CD14-positive monocyte (primary cell): ENCODE measurements at regions not wholly inside any gene's neighbourhood (a gene's known extent, or its start where the extent isn't known, plus 50 kb on each side); places are given as distances from the start of the nearest gene placed in this dataset.

Experiments
- DNase-seq, 3 donors: peaks; one replicate each; pipeline ENCODE4 v3.0.0-alpha.2; 2011 to 2022
- H2AFZ ChIP-seq: 2 replicates; pipeline ENCODE4 v1.6.0; 2012; ENCODE audit warnings: mild to moderate bottlenecking, low read depth, low read length, inconsistent platforms; ENCODE audit not compliant: insufficient read depth, poor library complexity, severe bottlenecking
- H3K27ac ChIP-seq, 2 donors: 1 replicate in 1 of 2; 2 replicates in 1 of 2; pipeline ENCODE4 v1.5.1; 2012 to 2013; ENCODE audit warnings: low read length in 2 of 2, control low read depth in 1 of 2, inconsistent platforms in 1 of 2, low read depth in 1 of 2, mild to moderate bottlenecking in 1 of 2
- H3K27me3 ChIP-seq, 2 donors: one replicate each; pipeline versions ENCODE4 v1.6.0 to v1.6.1; 2011 to 2013; ENCODE audit warnings: low read length in 2 of 2; ENCODE audit not compliant: control insufficient read depth in 2 of 2, insufficient read depth in 2 of 2
- H3K36me3 ChIP-seq, 2 donors: replicated peaks in 1 of 2; 1 replicate in 1 of 2; 2 replicates in 1 of 2; pipeline versions ENCODE4 v1.5.1 to v1.6.1; 2012 to 2013; ENCODE audit warnings: low read length in 2 of 2, control low read depth in 1 of 2, inconsistent platforms in 1 of 2, mild to moderate bottlenecking in 1 of 2; ENCODE audit not compliant: insufficient read depth in 2 of 2, control insufficient read depth in 1 of 2
- H3K4me1 ChIP-seq, 2 donors: 1 replicate in 1 of 2; 2 replicates in 1 of 2; pipeline versions ENCODE4 v1.5.1 to v1.6.1; 2012 to 2013; ENCODE audit warnings: low read length in 2 of 2, control low read depth in 1 of 2, inconsistent platforms in 1 of 2, mild to moderate bottlenecking in 1 of 2, moderate library complexity in 1 of 2; ENCODE audit not compliant: insufficient read depth in 2 of 2, control insufficient read depth in 1 of 2
- H3K4me2 ChIP-seq: replicated peaks from 2 replicates; pipeline ENCODE3; 2012; ENCODE audit warnings: low read length, moderate library complexity, mild to moderate bottlenecking; ENCODE audit not compliant: poor library complexity, severe bottlenecking; ENCODE audit errors: extremely low read depth
- H3K4me3 ChIP-seq, 3 experiments: fragments of 200-600 bp in 1 of 3; sonication (generic) in 1 of 3; replicated peaks in 1 of 3; 1 replicate in 2 of 3; 2 replicates in 1 of 3; pipeline ENCODE4 v1.5.1; 2011 to 2013; ENCODE audit warnings: low read length in 3 of 3, mild to moderate bottlenecking in 3 of 3, control low read depth in 2 of 3, low read depth in 2 of 3, inconsistent platforms in 1 of 3, moderate library complexity in 1 of 3
- H3K79me2 ChIP-seq: 2 replicates; pipeline ENCODE4 v1.6.0; 2012; ENCODE audit warnings: mild to moderate bottlenecking, control low read depth, inconsistent platforms, low read length, moderate library complexity; ENCODE audit not compliant: insufficient read depth
- H3K9ac ChIP-seq: 2 replicates; pipeline ENCODE4 v1.6.0; 2017; ENCODE audit warnings: low read length, mild to moderate bottlenecking; ENCODE audit not compliant: insufficient read depth, poor library complexity, severe bottlenecking
- H3K9me3 ChIP-seq, 2 donors: replicated peaks in 1 of 2; 1 replicate in 1 of 2; 2 replicates in 1 of 2; pipeline versions ENCODE4 v1.5.1 to v1.6.1; 2012 to 2013; ENCODE audit warnings: low read length in 2 of 2, control low read depth in 1 of 2; ENCODE audit not compliant: control insufficient read depth in 1 of 2, insufficient read depth in 1 of 2
- H4K20me1 ChIP-seq: 2 replicates; pipeline ENCODE4 v1.6.0; 2012; ENCODE audit warnings: mild to moderate bottlenecking, low read length, control low read depth, moderate library complexity; ENCODE audit not compliant: insufficient read depth
- H3K27ac Mint-ChIP-seq, 7 donors: one replicate each; pipeline ENCODE4 v1.8.0; 2020; ENCODE audit warnings: mild to moderate bottlenecking in 7 of 7, mixed read lengths in 7 of 7, moderate library complexity in 6 of 7, inconsistent platforms in 2 of 7
- H3K27me3 Mint-ChIP-seq, 3 donors: one replicate each; pipeline ENCODE4 v1.8.0; 2021 to 2022; ENCODE audit warnings: low read depth in 3 of 3, mild to moderate bottlenecking in 3 of 3, mixed read lengths in 3 of 3, moderate library complexity in 3 of 3, inconsistent platforms in 1 of 3
- H3K36me3 Mint-ChIP-seq, 2 donors: one replicate each; pipeline ENCODE4 v1.8.0; 2020; ENCODE audit warnings: mixed read lengths in 2 of 2, inconsistent platforms in 1 of 2, mild to moderate bottlenecking in 1 of 2
- H3K4me1 Mint-ChIP-seq: one replicate; pipeline ENCODE4 v1.8.0; 2020; ENCODE audit warnings: mild to moderate bottlenecking, mixed read lengths
- H3K4me3 Mint-ChIP-seq, 2 donors: one replicate each; pipeline ENCODE4 v1.8.0; 2020; ENCODE audit warnings: mild to moderate bottlenecking in 2 of 2, mixed read lengths in 2 of 2, moderate library complexity in 1 of 2
- H3K9me3 Mint-ChIP-seq, 7 donors: one replicate each; pipeline ENCODE4 v1.8.0; 2020 to 2022; ENCODE audit warnings: mixed read lengths in 7 of 7, mild to moderate bottlenecking in 6 of 7, moderate library complexity in 6 of 7, inconsistent platforms in 2 of 7
- WGBS: methylation state at CpG from one replicate; pipeline ENCODE4 v1.1.5; 2013; ENCODE audit warnings: missing lambda C conversion rate; ENCODE audit not compliant: insufficient coverage; 5-methylcytosine and 5-hydroxymethylcytosine counted together
- intact Hi-C, 2 donors: fragments of 100-400 bp; cut with micrococcal nuclease; formaldehyde crosslinking; loops; one replicate each; pipeline versions ENCODE4 v1.15.0 to v1.15.1; 2023
- TF ChIP-seq, protein P1 (sequence below): fragments of 200-600 bp; IDR thresholded peaks from one replicate; pipeline ENCODE4 v1.8.0; 2022; ENCODE audit warnings: antibody characterized with exemption, mild to moderate bottlenecking

DNA sequence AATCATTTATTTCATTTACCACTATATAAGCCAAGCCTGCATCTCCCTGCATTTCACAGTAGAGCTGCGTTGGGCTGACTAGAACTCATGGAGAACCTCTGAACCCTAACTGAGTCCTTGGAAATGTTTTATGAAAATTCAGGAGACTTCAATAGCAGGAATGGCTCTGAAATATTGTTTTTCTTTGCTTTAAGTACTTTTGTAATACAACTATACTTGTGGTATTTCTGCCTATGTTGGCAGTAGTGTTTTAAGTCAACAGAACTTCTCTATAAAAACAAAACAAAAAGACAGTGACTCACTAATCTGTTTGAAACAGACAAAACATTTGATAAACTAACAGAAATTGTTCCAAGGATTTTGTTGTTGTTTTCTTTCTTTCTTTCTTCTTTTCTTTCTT is 489.2 kb upstream of the MEF2C start:
- no peak overlapping the region for H3K9ac ChIP-seq
- Mint-ChIP-seq H3K27ac (no peak overlapping the region), H3K4me1 (peaks cover 6% of the 10 kb centered on the region), H3K4me3 (no peak overlapping the region), H3K9me3 (peaks cover under 1 to 16% (median 4%) of the 10 kb centered on the region in 7 donors), H3K27me3 (peaks cover 0 to 2% (median 0%) of the 10 kb centered on the region in 3 donors), H3K36me3 (no peaks in the 10 kb centered on the region)
- H3K36me3 ChIP-seq: no peaks in the 10 kb centered on the region
- no peak overlapping the region for H3K4me3 ChIP-seq
- H3K4me1 ChIP-seq: peaks cover 2 to 9% of the 10 kb centered on the region in 2 donors
- H4K20me1 ChIP-seq: no peaks in the 10 kb centered on the region
- no peaks in the 10 kb centered on the region for H3K79me2 ChIP-seq
- no peak overlapping the region for H2AFZ ChIP-seq
- TF ChIP-seq, protein P1, sequence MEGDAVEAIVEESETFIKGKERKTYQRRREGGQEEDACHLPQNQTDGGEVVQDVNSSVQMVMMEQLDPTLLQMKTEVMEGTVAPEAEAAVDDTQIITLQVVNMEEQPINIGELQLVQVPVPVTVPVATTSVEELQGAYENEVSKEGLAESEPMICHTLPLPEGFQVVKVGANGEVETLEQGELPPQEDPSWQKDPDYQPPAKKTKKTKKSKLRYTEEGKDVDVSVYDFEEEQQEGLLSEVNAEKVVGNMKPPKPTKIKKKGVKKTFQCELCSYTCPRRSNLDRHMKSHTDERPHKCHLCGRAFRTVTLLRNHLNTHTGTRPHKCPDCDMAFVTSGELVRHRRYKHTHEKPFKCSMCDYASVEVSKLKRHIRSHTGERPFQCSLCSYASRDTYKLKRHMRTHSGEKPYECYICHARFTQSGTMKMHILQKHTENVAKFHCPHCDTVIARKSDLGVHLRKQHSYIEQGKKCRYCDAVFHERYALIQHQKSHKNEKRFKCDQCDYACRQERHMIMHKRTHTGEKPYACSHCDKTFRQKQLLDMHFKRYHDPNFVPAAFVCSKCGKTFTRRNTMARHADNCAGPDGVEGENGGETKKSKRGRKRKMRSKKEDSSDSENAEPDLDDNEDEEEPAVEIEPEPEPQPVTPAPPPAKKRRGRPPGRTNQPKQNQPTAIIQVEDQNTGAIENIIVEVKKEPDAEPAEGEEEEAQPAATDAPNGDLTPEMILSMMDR: no peak
- no CpG with 5 or more reads among the region's 1 CpG for WGBS
- H3K27ac ChIP-seq: no peak overlapping the region
- intact Hi-C loops: no loop called here
- H3K4me2 ChIP-seq: no peak overlapping the region
- no peaks in the 10 kb centered on the region for H3K27me3 ChIP-seq
- no peak for DNase-seq
- no peaks in the 10 kb centered on the region for H3K9me3 ChIP-seq

GRCh38 chr5:89371646-89372045 is 488.7 kb upstream of the MEF2C start:
- no peaks in the 10 kb centered on the region for H3K36me3 Mint-ChIP-seq
- H3K9me3 Mint-ChIP-seq: peaks cover 2 to 18% (median 4%) of the 10 kb centered on the region in 7 donors
- TF ChIP-seq, protein P1: no peak
- Histone ChIP-seq H3K4me1 (peaks cover 2 to 9% of the 10 kb centered on the region in 2 donors), H3K9me3 (no peaks in the 10 kb centered on the region), H4K20me1 (no peaks in the 10 kb centered on the region), H3K4me2 (no peak overlapping the region), H3K27ac (no peak overlapping the region), H3K79me2 (no peaks in the 10 kb centered on the region), H3K36me3 (no peaks in the 10 kb centered on the region), H3K27me3 (no peaks in the 10 kb centered on the region), H2AFZ (no peak overlapping the region), H3K9ac (no peak overlapping the region), H3K4me3 (no peak overlapping the region)
- DNase-seq: no peak
- peaks cover 6% of the 10 kb centered on the region for H3K4me1 Mint-ChIP-seq
- intact Hi-C loops: no loop called here
- peaks cover 0 to 4% (median 0%) of the 10 kb centered on the region in 3 donors for H3K27me3 Mint-ChIP-seq
- H3K27ac Mint-ChIP-seq: no peak overlapping the region
- no peak overlapping the region for H3K4me3 Mint-ChIP-seq
- no CpG with 5 or more reads among the region's 1 CpG for WGBS
